PFSK-1 (cell line): ENCODE measurements at regions not wholly inside any gene's neighbourhood (a gene's known extent, or its start where the extent isn't known, plus 50 kb on each side); places are given as distances from the start of the nearest gene placed in this dataset.

Experiments used
- POLR2AphosphoS5 ChIP-seq: IDR thresholded peaks from 2 replicates; pipeline ENCODE4 v1.6.1; 2012; ENCODE audit warnings: low read depth, mild to moderate bottlenecking, control low read depth, low read length, moderate library complexity
- SIN3A ChIP-seq: IDR thresholded peaks from 2 replicates; pipeline ENCODE4 v1.6.1; 2012; ENCODE audit warnings: mild to moderate bottlenecking, low read length, moderate library complexity, borderline replicate concordance; ENCODE audit not compliant: insufficient read depth
- TAF1 ChIP-seq: IDR thresholded peaks from 2 replicates; pipeline ENCODE4 v1.6.1; 2012; ENCODE audit warnings: low read length, control low read depth, borderline replicate concordance; ENCODE audit not compliant: insufficient read depth

DNA sequence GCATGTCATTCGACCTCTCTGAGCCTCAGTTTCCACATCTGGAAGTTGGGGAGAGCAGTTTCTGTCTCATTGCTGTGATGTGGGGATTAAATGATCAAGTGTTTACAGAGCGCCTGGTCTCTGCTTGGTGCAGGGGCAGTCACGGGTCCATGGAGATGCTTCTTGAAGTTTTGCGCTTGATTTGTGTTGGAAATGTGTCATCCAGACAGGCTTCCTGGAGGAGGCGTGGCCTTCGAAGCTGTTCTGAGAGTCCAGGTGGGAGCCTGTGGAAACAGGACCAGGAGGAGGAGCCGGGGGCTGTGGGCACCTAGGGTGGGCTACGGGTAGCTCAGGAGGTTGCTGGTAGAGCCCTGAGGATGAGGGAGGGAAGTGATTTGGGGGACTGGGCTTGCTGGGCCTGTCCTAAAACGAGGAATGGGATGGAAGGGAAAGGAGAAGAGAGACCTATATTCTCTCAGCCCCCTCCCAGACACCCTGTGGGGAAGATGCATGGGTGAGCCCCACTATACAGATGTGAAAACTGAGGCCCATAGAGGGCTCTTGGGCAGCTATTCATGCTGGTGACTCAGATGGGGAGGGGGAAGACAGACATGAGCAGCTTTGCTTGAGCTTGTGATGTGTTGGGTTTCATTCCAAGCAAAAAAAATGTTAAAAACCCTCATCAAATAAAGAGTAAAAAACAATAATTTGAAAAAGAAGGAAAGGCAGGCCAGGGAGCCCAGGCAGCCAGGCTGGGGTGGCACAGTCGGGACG, 107.2 kb upstream of the WNT4 start:
- TF ChIP-seq TAF1 = no peak
- no peak for TF ChIP-seq POLR2AphosphoS5
- TF ChIP-seq SIN3A = no peak
